CD14-positive monocyte (primary cell): ENCODE measurements at regions not wholly inside any gene's neighbourhood (a gene's known extent, or its start where the extent isn't known, plus 50 kb on each side); places are given as distances from the start of the nearest gene placed in this dataset.

Source experiments
- DNase-seq, 3 donors: peaks; one replicate each; pipeline ENCODE4 v3.0.0-alpha.2; 2011 to 2022
- H2AFZ ChIP-seq: 2 replicates; pipeline ENCODE4 v1.6.0; 2012; ENCODE audit warnings: mild to moderate bottlenecking, low read depth, low read length, inconsistent platforms; ENCODE audit not compliant: insufficient read depth, poor library complexity, severe bottlenecking
- H3K27ac ChIP-seq, 2 donors: 1 replicate in 1 of 2; 2 replicates in 1 of 2; pipeline ENCODE4 v1.5.1; 2012 to 2013; ENCODE audit warnings: low read length in 2 of 2, control low read depth in 1 of 2, inconsistent platforms in 1 of 2, low read depth in 1 of 2, mild to moderate bottlenecking in 1 of 2
- H3K27me3 ChIP-seq, 2 donors: one replicate each; pipeline versions ENCODE4 v1.6.0 to v1.6.1; 2011 to 2013; ENCODE audit warnings: low read length in 2 of 2; ENCODE audit not compliant: control insufficient read depth in 2 of 2, insufficient read depth in 2 of 2
- H3K36me3 ChIP-seq, 2 donors: replicated peaks in 1 of 2; 1 replicate in 1 of 2; 2 replicates in 1 of 2; pipeline versions ENCODE4 v1.5.1 to v1.6.1; 2012 to 2013; ENCODE audit warnings: low read length in 2 of 2, control low read depth in 1 of 2, inconsistent platforms in 1 of 2, mild to moderate bottlenecking in 1 of 2; ENCODE audit not compliant: insufficient read depth in 2 of 2, control insufficient read depth in 1 of 2
- H3K4me1 ChIP-seq, 2 donors: 1 replicate in 1 of 2; 2 replicates in 1 of 2; pipeline versions ENCODE4 v1.5.1 to v1.6.1; 2012 to 2013; ENCODE audit warnings: low read length in 2 of 2, control low read depth in 1 of 2, inconsistent platforms in 1 of 2, mild to moderate bottlenecking in 1 of 2, moderate library complexity in 1 of 2; ENCODE audit not compliant: insufficient read depth in 2 of 2, control insufficient read depth in 1 of 2
- H3K4me2 ChIP-seq: replicated peaks from 2 replicates; pipeline ENCODE3; 2012; ENCODE audit warnings: low read length, moderate library complexity, mild to moderate bottlenecking; ENCODE audit not compliant: poor library complexity, severe bottlenecking; ENCODE audit errors: extremely low read depth
- H3K4me3 ChIP-seq, 3 experiments: fragments of 200-600 bp in 1 of 3; sonication (generic) in 1 of 3; replicated peaks in 1 of 3; 1 replicate in 2 of 3; 2 replicates in 1 of 3; pipeline ENCODE4 v1.5.1; 2011 to 2013; ENCODE audit warnings: low read length in 3 of 3, mild to moderate bottlenecking in 3 of 3, control low read depth in 2 of 3, low read depth in 2 of 3, inconsistent platforms in 1 of 3, moderate library complexity in 1 of 3
- H3K79me2 ChIP-seq: 2 replicates; pipeline ENCODE4 v1.6.0; 2012; ENCODE audit warnings: mild to moderate bottlenecking, control low read depth, inconsistent platforms, low read length, moderate library complexity; ENCODE audit not compliant: insufficient read depth
- H3K9ac ChIP-seq: 2 replicates; pipeline ENCODE4 v1.6.0; 2017; ENCODE audit warnings: low read length, mild to moderate bottlenecking; ENCODE audit not compliant: insufficient read depth, poor library complexity, severe bottlenecking
- H3K9me3 ChIP-seq, 2 donors: replicated peaks in 1 of 2; 1 replicate in 1 of 2; 2 replicates in 1 of 2; pipeline versions ENCODE4 v1.5.1 to v1.6.1; 2012 to 2013; ENCODE audit warnings: low read length in 2 of 2, control low read depth in 1 of 2; ENCODE audit not compliant: control insufficient read depth in 1 of 2, insufficient read depth in 1 of 2
- H4K20me1 ChIP-seq: 2 replicates; pipeline ENCODE4 v1.6.0; 2012; ENCODE audit warnings: mild to moderate bottlenecking, low read length, control low read depth, moderate library complexity; ENCODE audit not compliant: insufficient read depth
- H3K27ac Mint-ChIP-seq, 7 donors: one replicate each; pipeline ENCODE4 v1.8.0; 2020; ENCODE audit warnings: mild to moderate bottlenecking in 7 of 7, mixed read lengths in 7 of 7, moderate library complexity in 6 of 7, inconsistent platforms in 2 of 7
- H3K27me3 Mint-ChIP-seq, 3 donors: one replicate each; pipeline ENCODE4 v1.8.0; 2021 to 2022; ENCODE audit warnings: low read depth in 3 of 3, mild to moderate bottlenecking in 3 of 3, mixed read lengths in 3 of 3, moderate library complexity in 3 of 3, inconsistent platforms in 1 of 3
- H3K36me3 Mint-ChIP-seq, 2 donors: one replicate each; pipeline ENCODE4 v1.8.0; 2020; ENCODE audit warnings: mixed read lengths in 2 of 2, inconsistent platforms in 1 of 2, mild to moderate bottlenecking in 1 of 2
- H3K4me1 Mint-ChIP-seq: one replicate; pipeline ENCODE4 v1.8.0; 2020; ENCODE audit warnings: mild to moderate bottlenecking, mixed read lengths
- H3K4me3 Mint-ChIP-seq, 2 donors: one replicate each; pipeline ENCODE4 v1.8.0; 2020; ENCODE audit warnings: mild to moderate bottlenecking in 2 of 2, mixed read lengths in 2 of 2, moderate library complexity in 1 of 2
- H3K9me3 Mint-ChIP-seq, 7 donors: one replicate each; pipeline ENCODE4 v1.8.0; 2020 to 2022; ENCODE audit warnings: mixed read lengths in 7 of 7, mild to moderate bottlenecking in 6 of 7, moderate library complexity in 6 of 7, inconsistent platforms in 2 of 7
- WGBS: methylation state at CpG from one replicate; pipeline ENCODE4 v1.1.5; 2013; ENCODE audit warnings: missing lambda C conversion rate; ENCODE audit not compliant: insufficient coverage; 5-methylcytosine and 5-hydroxymethylcytosine counted together
- intact Hi-C, 2 donors: fragments of 100-400 bp; cut with micrococcal nuclease; formaldehyde crosslinking; loops; one replicate each; pipeline versions ENCODE4 v1.15.0 to v1.15.1; 2023
- TF ChIP-seq, protein P1 (sequence below): fragments of 200-600 bp; IDR thresholded peaks from one replicate; pipeline ENCODE4 v1.8.0; 2022; ENCODE audit warnings: antibody characterized with exemption, mild to moderate bottlenecking

- Mint-ChIP-seq H3K36me3 (no peaks in the 10 kb centered on the region), H3K27me3 (peaks cover 0 to 2% (median 0%) of the 10 kb centered on the region in 3 donors), H3K9me3 (peaks cover 0 to 14% (median 4%) of the 10 kb centered on the region in 7 donors), H3K4me3 (no peak overlapping the region), H3K27ac (no peak overlapping the region), H3K4me1 (peaks cover 4% of the 10 kb centered on the region)
- intact Hi-C loops, result no loop called here
- no peaks in the 10 kb centered on the region for H4K20me1 ChIP-seq
- no peaks in the 10 kb centered on the region for H3K27me3 ChIP-seq
- no peak overlapping the region for H3K4me2 ChIP-seq
- TF ChIP-seq, protein P1, sequence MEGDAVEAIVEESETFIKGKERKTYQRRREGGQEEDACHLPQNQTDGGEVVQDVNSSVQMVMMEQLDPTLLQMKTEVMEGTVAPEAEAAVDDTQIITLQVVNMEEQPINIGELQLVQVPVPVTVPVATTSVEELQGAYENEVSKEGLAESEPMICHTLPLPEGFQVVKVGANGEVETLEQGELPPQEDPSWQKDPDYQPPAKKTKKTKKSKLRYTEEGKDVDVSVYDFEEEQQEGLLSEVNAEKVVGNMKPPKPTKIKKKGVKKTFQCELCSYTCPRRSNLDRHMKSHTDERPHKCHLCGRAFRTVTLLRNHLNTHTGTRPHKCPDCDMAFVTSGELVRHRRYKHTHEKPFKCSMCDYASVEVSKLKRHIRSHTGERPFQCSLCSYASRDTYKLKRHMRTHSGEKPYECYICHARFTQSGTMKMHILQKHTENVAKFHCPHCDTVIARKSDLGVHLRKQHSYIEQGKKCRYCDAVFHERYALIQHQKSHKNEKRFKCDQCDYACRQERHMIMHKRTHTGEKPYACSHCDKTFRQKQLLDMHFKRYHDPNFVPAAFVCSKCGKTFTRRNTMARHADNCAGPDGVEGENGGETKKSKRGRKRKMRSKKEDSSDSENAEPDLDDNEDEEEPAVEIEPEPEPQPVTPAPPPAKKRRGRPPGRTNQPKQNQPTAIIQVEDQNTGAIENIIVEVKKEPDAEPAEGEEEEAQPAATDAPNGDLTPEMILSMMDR, result no peak
- WGBS, result no CpG with 5 or more reads among the region's 1 CpG
- H3K36me3 ChIP-seq, result no peaks in the 10 kb centered on the region
- H3K4me3 ChIP-seq, result no peak overlapping the region
- no peak overlapping the region for H2AFZ ChIP-seq
- no peaks in the 10 kb centered on the region for H3K4me1 ChIP-seq
- no peak overlapping the region for H3K27ac ChIP-seq
- DNase-seq, result no peak
- H3K9me3 ChIP-seq, result peaks cover 0 to 3% of the 10 kb centered on the region in 2 donors
- H3K9ac ChIP-seq, result no peak overlapping the region
- H3K79me2 ChIP-seq, result no peaks in the 10 kb centered on the region
These were observed 525.7 kb downstream of the UQCRFS1 start for GRCh38 chr19:28687296-28687695.

DNA sequence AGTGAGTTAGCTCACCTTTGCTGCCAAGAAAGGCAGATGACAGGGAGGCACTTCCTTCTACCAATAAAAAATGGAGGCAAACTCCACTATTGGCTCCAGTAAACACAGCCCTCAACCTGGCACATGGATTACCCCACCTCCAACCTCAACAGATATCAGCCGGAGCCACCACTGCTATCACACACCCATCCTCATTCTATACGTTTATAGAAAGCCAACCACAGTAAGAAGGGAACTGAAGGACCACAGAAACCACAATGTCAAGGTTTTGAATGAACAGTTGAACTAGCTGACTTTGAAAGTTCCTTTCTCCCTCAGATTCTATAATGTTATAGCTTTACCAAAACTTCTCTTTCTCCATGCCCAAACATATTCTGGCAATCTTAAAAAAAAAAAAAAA lies 526.2 kb downstream of the UQCRFS1 start:
- intact Hi-C loops, result no loop called here

More for the DNA sequence above, 526.2 kb downstream of the UQCRFS1 start:
- Histone ChIP-seq H3K27me3 (no peaks in the 10 kb centered on the region), H3K9ac (no peak overlapping the region), H3K9me3 (no peaks in the 10 kb centered on the region), H3K27ac (no peak overlapping the region), H3K36me3 (no peaks in the 10 kb centered on the region), H3K79me2 (no peaks in the 10 kb centered on the region), H3K4me1 (no peaks in the 10 kb centered on the region), H4K20me1 (no peaks in the 10 kb centered on the region), H3K4me3 (no peak overlapping the region), H3K4me2 (no peak overlapping the region), H2AFZ (no peak overlapping the region)
- no peaks in the 10 kb centered on the region for H3K36me3 Mint-ChIP-seq
- DNase-seq, result no peak
- peaks cover 0 to 2% (median 0%) of the 10 kb centered on the region in 3 donors for H3K27me3 Mint-ChIP-seq
- no peak overlapping the region for H3K4me3 Mint-ChIP-seq
- TF ChIP-seq, protein P1, result no peak
- H3K4me1 Mint-ChIP-seq, result peaks cover 4% of the 10 kb centered on the region
- H3K27ac Mint-ChIP-seq, result no peak overlapping the region
- H3K9me3 Mint-ChIP-seq, result peaks cover 0 to 13% (median 4%) of the 10 kb centered on the region in 7 donors
- no CpG with 5 or more reads among the region's 2 CpGs for WGBS
